ENCODE measurements at regions not wholly inside any gene's neighbourhood (a gene's known extent, or its start where the extent isn't known, plus 50 kb on each side); places are given as distances from the start of the nearest gene placed in this dataset.

DNA sequence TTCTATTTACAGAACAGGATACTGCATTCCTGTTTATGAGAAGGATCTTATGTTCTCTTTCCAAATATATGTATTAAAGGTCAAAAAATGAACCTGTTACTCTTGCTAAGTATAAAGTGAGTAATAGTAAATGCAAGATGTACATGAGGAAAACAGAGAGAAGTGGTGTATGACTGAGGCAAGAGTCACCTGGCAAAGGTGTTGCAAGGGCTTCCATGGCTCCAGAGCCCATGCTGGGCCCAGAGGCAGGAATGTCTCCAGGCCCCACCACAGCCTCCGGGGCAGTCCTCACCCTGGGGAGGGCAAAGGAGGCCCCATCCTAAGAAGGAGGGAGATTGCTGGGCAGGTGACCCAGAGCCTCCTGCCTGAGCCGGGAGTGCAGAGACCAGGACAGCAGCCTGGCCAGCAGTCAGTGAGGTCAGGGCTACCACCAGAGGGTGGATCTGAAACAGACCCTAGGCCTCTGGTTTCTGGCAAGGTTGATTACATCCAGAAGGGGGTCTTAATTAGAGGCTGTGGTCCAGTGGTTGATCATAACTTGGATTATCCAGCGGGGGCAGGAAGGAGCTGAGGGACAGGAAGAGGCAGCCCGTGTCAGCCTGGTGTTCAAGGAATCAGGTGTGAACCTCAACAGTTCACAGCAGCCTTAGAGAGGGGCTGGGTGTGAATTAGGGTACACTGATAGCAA, 57.3 kb upstream of the CPLX2 start:
- DNase-seq, result no peak

GRCh38 chr5:175814691-175815090, 56.7 kb upstream of the CPLX2 start:
- no peak for DNase-seq
- no peak for ATAC-seq
- Mint-ChIP-seq H3K4me1 (no peaks in the 10 kb centered on the region), H3K27ac (no peak overlapping the region), H3K36me3 (no peaks in the 10 kb centered on the region), H3K9me3 (ENCODE audit: low read depth) (no peaks in the 10 kb centered on the region), H3K4me3 (no peak overlapping the region), H3K27me3 (peaks cover 35% of the 10 kb centered on the region)
- CTCF ChIA-PET, result no interaction called here

More for the DNA sequence above, 57.3 kb upstream of the CPLX2 start:
- no peak for ATAC-seq
- H3K27me3 Mint-ChIP-seq, result peaks cover 38% of the 10 kb centered on the region
- CTCF ChIA-PET, result no interaction called here
- H3K4me1 Mint-ChIP-seq, result no peaks in the 10 kb centered on the region
- no peak overlapping the region for H3K27ac Mint-ChIP-seq
- H3K4me3 Mint-ChIP-seq, result no peak overlapping the region
- H3K9me3 Mint-ChIP-seq (ENCODE audit: low read depth), result no peaks in the 10 kb centered on the region
- no peaks in the 10 kb centered on the region for H3K36me3 Mint-ChIP-seq

DNA sequence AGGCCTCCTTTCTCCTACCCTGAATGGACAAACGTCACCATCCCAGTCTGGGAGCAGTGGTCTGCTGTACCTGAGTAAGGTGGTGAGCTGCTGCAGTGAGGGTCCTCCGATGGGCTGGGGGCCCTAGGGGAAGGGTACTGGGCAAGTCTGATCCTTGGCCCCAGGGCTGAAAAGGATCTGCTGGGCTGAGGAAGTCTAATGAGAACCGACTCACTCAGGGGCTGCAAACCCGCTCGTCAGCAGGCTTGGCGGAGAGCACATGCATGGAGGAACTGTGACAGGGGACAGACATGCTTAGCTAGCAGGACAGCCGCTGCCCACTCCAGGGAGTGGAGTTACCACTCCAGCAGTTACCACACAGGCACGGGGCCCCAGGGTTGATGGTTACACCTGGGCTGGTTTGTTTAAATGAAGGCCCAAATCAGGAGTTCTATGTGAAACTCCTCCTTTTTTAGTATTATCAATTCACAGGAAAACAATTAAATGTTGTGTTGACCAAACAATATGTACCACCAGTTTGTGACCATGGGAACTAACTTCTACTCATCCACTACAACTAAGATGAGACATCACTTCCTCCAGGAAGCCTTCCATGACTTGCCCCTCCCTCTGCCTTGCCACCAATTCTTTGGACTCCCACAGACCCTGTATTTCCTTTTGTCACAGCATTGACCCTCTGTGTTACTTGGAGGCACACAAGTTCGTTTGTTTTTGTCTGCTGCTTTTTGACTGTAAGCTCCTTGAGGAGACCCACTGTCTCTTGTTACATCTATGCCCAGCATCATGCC, 56.1 kb upstream of the CPLX2 start:
- H3K27ac Mint-ChIP-seq, result no peak overlapping the region
- H3K36me3 Mint-ChIP-seq, result no peaks in the 10 kb centered on the region
- no peaks in the 10 kb centered on the region for H3K4me1 Mint-ChIP-seq
- CTCF ChIA-PET, result no interaction called here
- H3K9me3 Mint-ChIP-seq (ENCODE audit: low read depth), result no peaks in the 10 kb centered on the region
- ATAC-seq (no peak), DNase-seq (no peak)
- no peak overlapping the region for H3K4me3 Mint-ChIP-seq
- H3K27me3 Mint-ChIP-seq, result peaks cover 31% of the 10 kb centered on the region

DNA sequence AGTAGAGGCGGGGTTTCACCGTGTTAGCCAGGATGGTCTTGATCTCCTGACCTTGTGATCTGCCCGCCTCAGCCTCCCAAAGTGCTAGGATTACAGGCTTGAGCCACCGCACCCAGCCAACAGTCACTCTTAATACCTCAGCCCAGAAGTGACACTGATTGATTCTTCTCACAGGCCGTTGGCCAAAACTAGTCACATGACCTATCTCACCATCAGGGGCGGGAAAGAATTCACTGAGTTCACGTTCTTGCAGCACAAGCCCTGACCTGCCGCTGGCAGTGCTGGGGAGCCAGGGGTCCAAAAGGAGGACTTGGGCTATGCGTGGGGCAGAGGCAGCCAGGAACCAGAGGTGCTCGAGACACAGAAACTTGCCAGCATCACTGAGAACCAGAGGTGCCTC, 55.0 kb upstream of the CPLX2 start:
- CTCF ChIA-PET, result no interaction called here
- Mint-ChIP-seq H3K4me3 (no peak overlapping the region), H3K27ac (no peak overlapping the region), H3K36me3 (no peaks in the 10 kb centered on the region), H3K4me1 (no peaks in the 10 kb centered on the region), H3K9me3 (ENCODE audit: low read depth) (no peaks in the 10 kb centered on the region), H3K27me3 (peaks cover 29% of the 10 kb centered on the region)
- ATAC-seq (no peak), DNase-seq (no peak)

GRCh38 chr5:175819090-175819425, 52.3 kb upstream of the CPLX2 start:
- Mint-ChIP-seq H3K36me3 (no peaks in the 10 kb centered on the region), H3K4me1 (peaks cover 18% of the 10 kb centered on the region), H3K27me3 (peaks cover 31% of the 10 kb centered on the region), H3K27ac (no peak overlapping the region), H3K4me3 (no peak overlapping the region), H3K9me3 (ENCODE audit: low read depth) (no peaks in the 10 kb centered on the region)
- CTCF ChIA-PET, result no interaction called here
- DNase-seq, result no peak
- no peak for ATAC-seq

DNA sequence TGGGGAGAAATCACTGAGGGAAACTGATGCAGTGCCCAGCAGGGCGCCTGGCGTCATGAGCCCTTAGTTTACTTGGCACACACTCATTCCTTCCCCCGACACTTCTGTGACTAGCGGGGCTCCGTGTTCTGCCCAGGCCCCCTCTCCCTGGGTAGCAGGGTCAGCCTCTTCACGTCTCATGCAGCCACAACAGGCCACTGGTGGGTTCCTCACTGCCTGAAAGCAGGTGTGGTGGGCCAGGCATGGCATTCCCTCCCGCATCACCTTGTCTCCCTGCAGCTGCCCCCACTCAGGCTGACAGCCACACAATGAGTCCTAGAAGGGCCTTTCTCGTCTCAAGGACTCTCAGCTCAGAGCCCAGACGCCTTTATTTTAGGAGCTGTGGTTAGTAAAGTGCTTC, 51.1 kb upstream of the CPLX2 start:
- Mint-ChIP-seq H3K4me3 (no peak overlapping the region), H3K27me3 (peaks cover 31% of the 10 kb centered on the region)
- CTCF ChIA-PET, result interaction anchor here (1.3 kb wide), 1 partner anchor 12 kb away, joined by 3 read pairs; no protein-coding TSS in a partner anchor

More for the DNA sequence above, 51.1 kb upstream of the CPLX2 start:
- ATAC-seq (no peak), DNase-seq (no peak)
- peaks cover 18% of the 10 kb centered on the region for H3K4me1 Mint-ChIP-seq
- H3K9me3 Mint-ChIP-seq (ENCODE audit: low read depth), result no peaks in the 10 kb centered on the region
- H3K36me3 Mint-ChIP-seq, result no peaks in the 10 kb centered on the region
- no peak overlapping the region for H3K27ac Mint-ChIP-seq

Measured in activated CD8-positive, alpha-beta memory T cell treated with anti-CD3 and anti-CD28 coated beads, Interleukin-2, amount 10 ng/mL, durations not matched to agents 7 days and 5 days (primary cell).